ENCODE measurements at regions not wholly inside any gene's neighbourhood (a gene's known extent, or its start where the extent isn't known, plus 50 kb on each side); places are given as distances from the start of the nearest gene placed in this dataset.

GRCh38 chr1:113253187-113253586, 137.1 kb upstream of the MAGI3 start:
- Histone ChIP-seq H3K9me3 (no peaks in the 10 kb centered on the region), H3K36me3 (no peaks in the 10 kb centered on the region), H3K4me1 (peaks cover 0 to 11% (median 0%) of the 10 kb centered on the region in 4 donors), H3K27ac (peak overlapping the region in 3 of 4 donors; percentile 8 to 85 (median 43)), H3K27me3 (no peaks in the 10 kb centered on the region), H3K4me3 (no peak overlapping the region)
- peak in 1 of 3 donors; percentile 57 for DNase-seq
- TF ChIP-seq CTCF (IDR thresholded peaks at IDR 0.05): no peak
- no peak for TF ChIP-seq POLR2A (IDR thresholded peaks at IDR 0.05)

- Histone ChIP-seq H3K27me3 (no peaks in the 10 kb centered on the region), H3K27ac (peak overlapping the region in 3 of 4 donors; percentile 8 to 85 (median 43)), H3K4me3 (no peak overlapping the region), H3K4me1 (peaks cover 0 to 11% (median 0%) of the 10 kb centered on the region in 4 donors), H3K9me3 (no peaks in the 10 kb centered on the region), H3K36me3 (no peaks in the 10 kb centered on the region)
- DNase-seq: no peak
- TF ChIP-seq CTCF (IDR thresholded peaks at IDR 0.05) (no peak), POLR2A (IDR thresholded peaks at IDR 0.05) (no peak)
Measured at GRCh38 chr1:113253590-113253989, 136.7 kb upstream of the MAGI3 start.

- peak overlapping the region in 3 of 4 donors; percentile 43 to 85 (median 73) for H3K27ac ChIP-seq
- H3K9me3 ChIP-seq: no peaks in the 10 kb centered on the region
- DNase-seq: peak in 1 of 3 donors; percentile 56
- H3K4me3 ChIP-seq: no peak overlapping the region
- no peaks in the 10 kb centered on the region for H3K36me3 ChIP-seq
- TF ChIP-seq POLR2A (IDR thresholded peaks at IDR 0.05): no peak
- TF ChIP-seq CTCF (IDR thresholded peaks at IDR 0.05): no peak
- H3K4me1 ChIP-seq: peaks cover 0 to 11% (median 0%) of the 10 kb centered on the region in 4 donors
- H3K27me3 ChIP-seq: no peaks in the 10 kb centered on the region
Measured at GRCh38 chr1:113255038-113255719, 135.1 kb upstream of the MAGI3 start.

- Histone ChIP-seq H3K9me3 (no peaks in the 10 kb centered on the region), H3K27ac (peak overlapping the region in 3 of 4 donors; percentile 43 to 85 (median 73)), H3K4me1 (peaks cover 0 to 11% (median 0%) of the 10 kb centered on the region in 4 donors), H3K36me3 (no peaks in the 10 kb centered on the region), H3K27me3 (no peaks in the 10 kb centered on the region), H3K4me3 (no peak overlapping the region)
- TF ChIP-seq POLR2A (IDR thresholded peaks at IDR 0.05) (no peak), CTCF (IDR thresholded peaks at IDR 0.05) (no peak)
- no peak for DNase-seq
Measured at GRCh38 chr1:113255720-113256347, 134.5 kb upstream of the MAGI3 start.

- Histone ChIP-seq H3K27ac (peak overlapping the region in 3 of 4 donors; percentile 43 to 85 (median 73)), H3K4me1 (peaks cover 0 to 11% (median 0%) of the 10 kb centered on the region in 4 donors), H3K9me3 (no peaks in the 10 kb centered on the region), H3K36me3 (no peaks in the 10 kb centered on the region), H3K4me3 (no peak overlapping the region), H3K27me3 (no peaks in the 10 kb centered on the region)
- TF ChIP-seq CTCF (IDR thresholded peaks at IDR 0.05) (no peak), POLR2A (IDR thresholded peaks at IDR 0.05) (no peak)
- DNase-seq: no peak
Measured at GRCh38 chr1:113256348-113256729, 134.0 kb upstream of the MAGI3 start.

Measured in Peyer's patch (tissue), 4 donors.